Peyer's patch (tissue), 4 donors: ENCODE measurements at regions not wholly inside any gene's neighbourhood (a gene's known extent, or its start where the extent isn't known, plus 50 kb on each side); places are given as distances from the start of the nearest gene placed in this dataset.
"Not testable (repeated sequence)": the region's sequence is repeated elsewhere in the genome, so short reads cannot be mapped to it uniquely, and the experiment has no call there.

ENCODE experiments used
- DNase-seq, 3 donors: peaks; one replicate each; pipeline ENCODE4 v3.0.0-alpha.2; 2017 to 2019
- H3K27ac ChIP-seq, 4 donors: fragments of 200-600 bp; sonication (generic); one replicate each; pipeline ENCODE4 v1.5.1; 2016 to 2019
- H3K27me3 ChIP-seq, 2 donors: fragments of 200-600 bp; sonication (generic); one replicate each; pipeline ENCODE4 v1.5.1; 2019
- H3K36me3 ChIP-seq, 3 donors: fragments of 200-600 bp; sonication (generic); one replicate each; pipeline ENCODE4 v1.5.1; 2016 to 2019
- H3K4me1 ChIP-seq, 4 donors: fragments of 200-600 bp; sonication (generic); one replicate each; pipeline ENCODE4 v1.5.1; 2016 to 2019
- H3K4me3 ChIP-seq, 4 donors: fragments of 200-600 bp; sonication (generic); 1 replicate in 3 of 4; 2 replicates in 1 of 4; pipeline ENCODE4 v1.5.1; 2016 to 2019; ENCODE audit warnings: mild to moderate bottlenecking in 1 of 4
- H3K9me3 ChIP-seq, 4 donors: fragments of 200-600 bp; sonication (generic); one replicate each; pipeline ENCODE4 v1.5.1; 2016 to 2019; ENCODE audit warnings: mild to moderate bottlenecking in 1 of 4
- POLR2A ChIP-seq, 2 donors: fragments of 450-650 bp; IDR thresholded peaks; one replicate each; pipeline ENCODE4 v1.5.1; 2017; ENCODE audit warnings: antibody characterized with exemption in 2 of 2, mild to moderate bottlenecking in 2 of 2, moderate library complexity in 2 of 2
- TF ChIP-seq, protein P1 (sequence below), 6 experiments: fragments of 450-650 bp in 4 of 6; fragments of 200-600 bp in 2 of 6; sonication (generic) in 1 of 6; IDR thresholded peaks; one replicate each; pipeline ENCODE4 v1.5.1; 2017 to 2019; ENCODE audit warnings: antibody characterized with exemption in 6 of 6, mild to moderate bottlenecking in 3 of 6, moderate library complexity in 1 of 6

DNA sequence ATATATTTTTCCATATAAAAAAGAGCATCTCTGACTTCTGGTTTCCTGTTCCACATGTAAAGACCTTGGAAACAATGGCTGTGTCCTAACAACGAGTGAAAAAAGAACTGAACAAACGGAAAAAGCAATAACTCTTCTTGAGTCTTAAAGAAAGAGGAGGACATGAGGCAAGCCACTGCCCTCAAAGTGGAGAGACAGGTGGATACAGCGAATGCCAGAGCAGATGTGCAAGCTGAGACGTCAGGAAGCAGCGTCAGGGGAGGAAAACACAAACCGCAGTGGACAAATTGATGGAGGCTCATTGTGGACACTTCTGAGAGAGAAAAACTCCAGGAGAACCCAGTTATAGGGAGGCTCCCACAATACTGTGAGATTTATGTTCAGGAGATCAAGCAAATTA lies 208.0 kb upstream of the MME start:
- no peak for TF ChIP-seq POLR2A (IDR thresholded peaks at IDR 0.05)
- TF ChIP-seq, protein P1, sequence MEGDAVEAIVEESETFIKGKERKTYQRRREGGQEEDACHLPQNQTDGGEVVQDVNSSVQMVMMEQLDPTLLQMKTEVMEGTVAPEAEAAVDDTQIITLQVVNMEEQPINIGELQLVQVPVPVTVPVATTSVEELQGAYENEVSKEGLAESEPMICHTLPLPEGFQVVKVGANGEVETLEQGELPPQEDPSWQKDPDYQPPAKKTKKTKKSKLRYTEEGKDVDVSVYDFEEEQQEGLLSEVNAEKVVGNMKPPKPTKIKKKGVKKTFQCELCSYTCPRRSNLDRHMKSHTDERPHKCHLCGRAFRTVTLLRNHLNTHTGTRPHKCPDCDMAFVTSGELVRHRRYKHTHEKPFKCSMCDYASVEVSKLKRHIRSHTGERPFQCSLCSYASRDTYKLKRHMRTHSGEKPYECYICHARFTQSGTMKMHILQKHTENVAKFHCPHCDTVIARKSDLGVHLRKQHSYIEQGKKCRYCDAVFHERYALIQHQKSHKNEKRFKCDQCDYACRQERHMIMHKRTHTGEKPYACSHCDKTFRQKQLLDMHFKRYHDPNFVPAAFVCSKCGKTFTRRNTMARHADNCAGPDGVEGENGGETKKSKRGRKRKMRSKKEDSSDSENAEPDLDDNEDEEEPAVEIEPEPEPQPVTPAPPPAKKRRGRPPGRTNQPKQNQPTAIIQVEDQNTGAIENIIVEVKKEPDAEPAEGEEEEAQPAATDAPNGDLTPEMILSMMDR (IDR thresholded peaks at IDR 0.05): no peak
- Histone ChIP-seq H3K27ac (no peak overlapping the region), H3K4me3 (no peak overlapping the region), H3K36me3 (no peaks in the 10 kb centered on the region), H3K9me3 (no peaks in the 10 kb centered on the region), H3K4me1 (no peaks in the 10 kb centered on the region), H3K27me3 (peaks cover 0 to 3% of the 10 kb centered on the region in 2 donors)
- DNase-seq: no peak

DNA sequence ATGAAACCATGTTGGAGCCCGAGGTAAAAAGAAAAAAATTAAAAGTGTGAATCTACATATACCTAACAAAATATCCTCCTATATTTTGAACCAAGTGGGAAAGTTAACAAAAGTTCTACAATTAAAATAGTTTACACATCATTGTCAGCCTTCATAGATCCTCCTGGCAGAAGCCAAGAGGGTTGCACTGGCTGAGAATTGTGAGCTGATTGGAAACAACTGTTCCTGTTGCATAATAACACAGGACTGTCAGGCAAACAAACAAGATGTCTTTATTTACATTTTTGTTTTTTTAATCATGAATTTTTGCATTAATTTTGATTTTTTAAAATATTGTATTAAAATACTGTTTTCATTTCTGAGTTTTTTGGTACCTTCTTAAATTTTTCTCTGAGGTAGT lies 215.2 kb upstream of the MME start:
- TF ChIP-seq, protein P1 (IDR thresholded peaks at IDR 0.05): no peak
- TF ChIP-seq POLR2A (IDR thresholded peaks at IDR 0.05): no peak
- H3K9me3 ChIP-seq: no peaks in the 10 kb centered on the region
- H3K4me3 ChIP-seq: no peak overlapping the region
- no peak for DNase-seq
- no peak overlapping the region for H3K27ac ChIP-seq
- no peaks in the 10 kb centered on the region for H3K27me3 ChIP-seq
- no peaks in the 10 kb centered on the region for H3K4me1 ChIP-seq
- H3K36me3 ChIP-seq: no peaks in the 10 kb centered on the region

DNA sequence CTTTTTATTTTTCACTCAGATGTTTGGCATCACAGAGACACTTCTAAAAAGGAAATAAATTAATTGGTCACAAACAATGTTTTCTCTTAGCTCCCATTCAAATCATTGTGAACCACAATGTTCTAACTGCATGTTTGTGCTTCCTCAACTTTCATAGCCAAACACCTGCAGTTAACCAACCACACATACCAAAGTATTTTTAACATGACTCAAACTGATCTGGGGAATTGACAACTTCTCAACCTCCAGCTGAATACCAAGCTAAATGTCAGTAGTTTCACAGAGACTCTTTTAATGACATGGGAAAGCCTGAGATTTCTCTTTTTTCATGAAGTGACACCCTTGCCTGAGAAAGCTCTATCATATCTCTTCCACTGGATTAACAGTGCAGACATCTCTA lies 217.9 kb upstream of the MME start:
- no peak for TF ChIP-seq POLR2A (IDR thresholded peaks at IDR 0.05)
- TF ChIP-seq, protein P1 (IDR thresholded peaks at IDR 0.05): no peak
- no peaks in the 10 kb centered on the region for H3K27me3 ChIP-seq
- no peak overlapping the region for H3K27ac ChIP-seq
- no peaks in the 10 kb centered on the region for H3K4me1 ChIP-seq
- no peak for DNase-seq
- no peaks in the 10 kb centered on the region for H3K9me3 ChIP-seq
- no peak overlapping the region for H3K4me3 ChIP-seq
- no peaks in the 10 kb centered on the region for H3K36me3 ChIP-seq

DNA sequence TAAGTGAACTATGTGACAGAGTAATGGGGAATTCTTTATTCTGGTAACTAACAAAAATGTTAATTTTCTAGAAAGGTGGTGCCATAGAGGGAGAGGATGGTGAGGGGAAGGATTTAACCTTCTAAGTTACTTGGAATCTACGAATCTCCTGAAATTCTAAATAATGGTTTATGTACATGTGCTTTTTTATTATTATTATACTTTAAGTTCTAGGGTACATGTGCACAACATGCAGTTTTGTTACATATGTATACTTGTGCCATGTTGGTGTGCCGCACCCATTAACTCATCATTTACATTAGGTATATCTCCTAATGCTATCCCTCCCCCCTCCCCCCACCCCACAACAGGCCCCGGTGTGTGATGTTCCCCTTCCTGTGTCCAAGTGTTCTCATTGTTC lies 227.1 kb upstream of the MME start:
- H3K9me3 ChIP-seq, H3K27ac ChIP-seq, H3K27me3 ChIP-seq, DNase-seq, H3K4me3 ChIP-seq, H3K36me3 ChIP-seq, H3K4me1 ChIP-seq: not testable (repeated sequence)

DNA sequence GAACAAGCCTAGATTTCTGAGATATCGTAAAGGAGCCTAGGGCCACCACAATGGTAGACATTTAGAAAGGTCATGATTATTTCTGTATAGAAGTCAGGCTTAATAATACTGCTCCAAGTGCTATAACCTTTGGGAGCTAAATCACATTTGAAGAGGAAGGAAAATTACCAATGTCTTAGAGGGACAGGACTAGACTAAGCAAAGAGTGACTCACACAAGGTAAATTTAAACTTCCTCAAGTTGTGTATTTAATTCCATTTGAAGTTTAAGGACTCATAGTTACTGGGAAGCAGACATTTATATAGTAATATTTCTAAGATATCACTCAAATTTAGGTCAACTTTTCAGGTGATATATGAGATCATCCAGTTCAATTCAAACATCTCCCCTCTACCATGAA lies 227.6 kb upstream of the MME start:
- H3K4me3 ChIP-seq: no peak overlapping the region
- TF ChIP-seq, protein P1 (IDR thresholded peaks at IDR 0.05): no peak
- no peak for TF ChIP-seq POLR2A (IDR thresholded peaks at IDR 0.05)

DNA sequence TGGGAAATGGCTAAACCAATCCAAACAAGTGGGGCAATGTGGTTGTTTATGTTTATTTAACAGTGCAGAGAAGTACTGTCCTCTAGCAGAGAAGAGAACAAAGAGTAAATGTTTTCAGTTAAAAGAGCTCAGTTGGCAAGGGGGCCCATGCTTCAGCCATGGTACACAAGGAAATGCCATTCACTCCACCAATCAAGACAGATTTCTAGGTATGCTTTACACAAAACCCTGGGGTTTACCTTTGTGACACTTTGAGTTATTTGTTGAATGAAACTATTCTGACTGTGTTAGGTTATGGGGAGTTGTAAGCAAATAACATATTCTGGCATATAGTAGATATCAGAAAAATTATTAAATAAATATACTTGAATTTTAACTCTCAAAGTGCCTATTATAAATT lies 228.5 kb upstream of the MME start:
- H3K9me3 ChIP-seq: no peaks in the 10 kb centered on the region
- H3K36me3 ChIP-seq: no peaks in the 10 kb centered on the region
- no peak for DNase-seq
- H3K4me3 ChIP-seq: no peak overlapping the region
- H3K27ac ChIP-seq: no peak overlapping the region
- no peaks in the 10 kb centered on the region for H3K27me3 ChIP-seq
- TF ChIP-seq, protein P1 (IDR thresholded peaks at IDR 0.05): no peak
- no peak for TF ChIP-seq POLR2A (IDR thresholded peaks at IDR 0.05)
- H3K4me1 ChIP-seq: no peaks in the 10 kb centered on the region

More for the DNA sequence above, 227.6 kb upstream of the MME start:
- H3K9me3 ChIP-seq: no peaks in the 10 kb centered on the region
- DNase-seq: no peak
- H3K27ac ChIP-seq: no peak overlapping the region
- H3K4me1 ChIP-seq: no peaks in the 10 kb centered on the region
- H3K36me3 ChIP-seq: no peaks in the 10 kb centered on the region
- no peaks in the 10 kb centered on the region for H3K27me3 ChIP-seq
